Kidney epithelial cell (primary cell): ENCODE measurements at regions not wholly inside any gene's neighbourhood (a gene's known extent, or its start where the extent isn't known, plus 50 kb on each side); places are given as distances from the start of the nearest gene placed in this dataset.

Source experiments
- DNase-seq: peaks from one replicate; pipeline ENCODE4 v3.0.0-alpha.2; 2010; ENCODE audit warnings: low read depth
- H3K27me3 ChIP-seq: 2 replicates; pipeline ENCODE4 v1.6.0; 2011; ENCODE audit warnings: low read length; ENCODE audit not compliant: control insufficient read depth, insufficient read depth
- H3K36me3 ChIP-seq: 2 replicates; pipeline ENCODE4 v1.5.1; 2011; ENCODE audit warnings: low read length; ENCODE audit not compliant: control insufficient read depth, insufficient read depth
- H3K4me3 ChIP-seq: 2 replicates; pipeline ENCODE4 v1.5.1; 2011; ENCODE audit warnings: low read depth, mild to moderate bottlenecking, control low read depth, low read length
- TF ChIP-seq, protein P1 (sequence below): IDR thresholded peaks from 2 replicates; pipeline ENCODE4 v1.5.1; 2011; ENCODE audit warnings: mild to moderate bottlenecking, moderate library complexity, low read length, control low read depth, inconsistent platforms; ENCODE audit not compliant: insufficient read depth, poor library complexity, severe bottlenecking

DNA sequence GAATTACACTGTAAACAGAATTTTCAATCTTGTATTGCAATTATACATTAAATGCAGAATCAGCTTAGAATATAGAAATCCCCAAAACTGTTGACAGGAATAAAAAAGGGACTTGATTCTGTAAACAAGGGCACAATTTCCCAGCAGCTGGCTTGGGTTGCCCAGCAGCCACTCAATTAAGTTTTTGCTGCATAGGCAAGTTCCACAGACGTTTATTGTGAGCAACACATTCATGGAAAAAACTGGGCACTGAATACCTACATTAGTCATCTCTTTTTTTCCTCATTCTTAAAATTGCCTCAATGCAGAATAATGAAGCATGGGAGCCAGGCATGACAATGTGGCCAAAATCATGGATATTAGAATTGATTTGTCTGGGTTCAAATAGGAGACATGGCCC lies 421.8 kb upstream of the ANO5 start:
- Histone ChIP-seq H3K36me3 (no peaks in the 10 kb centered on the region), H3K27me3 (no peaks in the 10 kb centered on the region), H3K4me3 (no peak overlapping the region)
- TF ChIP-seq, protein P1, sequence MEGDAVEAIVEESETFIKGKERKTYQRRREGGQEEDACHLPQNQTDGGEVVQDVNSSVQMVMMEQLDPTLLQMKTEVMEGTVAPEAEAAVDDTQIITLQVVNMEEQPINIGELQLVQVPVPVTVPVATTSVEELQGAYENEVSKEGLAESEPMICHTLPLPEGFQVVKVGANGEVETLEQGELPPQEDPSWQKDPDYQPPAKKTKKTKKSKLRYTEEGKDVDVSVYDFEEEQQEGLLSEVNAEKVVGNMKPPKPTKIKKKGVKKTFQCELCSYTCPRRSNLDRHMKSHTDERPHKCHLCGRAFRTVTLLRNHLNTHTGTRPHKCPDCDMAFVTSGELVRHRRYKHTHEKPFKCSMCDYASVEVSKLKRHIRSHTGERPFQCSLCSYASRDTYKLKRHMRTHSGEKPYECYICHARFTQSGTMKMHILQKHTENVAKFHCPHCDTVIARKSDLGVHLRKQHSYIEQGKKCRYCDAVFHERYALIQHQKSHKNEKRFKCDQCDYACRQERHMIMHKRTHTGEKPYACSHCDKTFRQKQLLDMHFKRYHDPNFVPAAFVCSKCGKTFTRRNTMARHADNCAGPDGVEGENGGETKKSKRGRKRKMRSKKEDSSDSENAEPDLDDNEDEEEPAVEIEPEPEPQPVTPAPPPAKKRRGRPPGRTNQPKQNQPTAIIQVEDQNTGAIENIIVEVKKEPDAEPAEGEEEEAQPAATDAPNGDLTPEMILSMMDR = no peak
- no peak for DNase-seq

DNA sequence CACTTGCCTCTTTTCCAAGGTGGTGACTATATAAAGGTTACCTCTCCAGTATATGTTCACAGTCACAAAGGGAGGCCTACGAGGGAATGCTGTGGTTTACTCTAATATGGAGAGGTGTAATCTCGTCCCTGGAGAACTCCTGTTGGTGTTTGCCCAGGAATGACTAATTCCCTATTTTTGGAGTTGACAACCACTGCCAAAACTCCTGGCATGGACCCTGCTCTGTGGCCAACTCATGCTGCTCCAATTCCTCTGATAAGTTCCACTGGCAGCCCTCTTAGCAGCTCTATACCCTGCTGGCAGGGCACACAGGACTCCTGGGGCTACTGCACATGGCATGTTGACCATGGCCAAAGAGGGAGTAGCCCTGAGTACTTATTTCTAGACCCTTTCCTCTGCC lies 418.7 kb upstream of the ANO5 start:
- no peak for DNase-seq
- no peaks in the 10 kb centered on the region for H3K27me3 ChIP-seq

DNA sequence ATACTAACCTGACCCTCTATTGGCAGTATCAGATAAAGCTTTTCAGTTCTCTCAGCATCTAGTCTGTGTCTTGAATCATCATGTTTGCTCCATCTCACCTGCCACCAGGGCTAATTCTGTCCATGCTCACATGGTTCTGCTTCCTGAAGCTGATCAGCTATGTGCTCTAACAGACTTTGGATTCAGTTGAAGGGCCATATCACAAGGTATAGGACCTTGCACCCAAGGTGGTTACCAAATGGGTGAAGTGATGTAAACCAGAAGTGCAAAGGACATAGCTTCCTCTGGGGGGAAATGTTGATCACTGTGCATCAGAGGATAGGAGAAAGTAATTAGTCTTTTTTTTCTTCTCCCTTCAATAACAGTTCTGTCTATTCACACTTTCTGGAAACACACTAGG lies 417.0 kb upstream of the ANO5 start:
- H3K27me3 ChIP-seq = no peaks in the 10 kb centered on the region
- no peak for DNase-seq
- H3K36me3 ChIP-seq = no peaks in the 10 kb centered on the region
- H3K4me3 ChIP-seq = no peak overlapping the region
- TF ChIP-seq, protein P1 = no peak

More for the DNA sequence above, 418.7 kb upstream of the ANO5 start:
- TF ChIP-seq, protein P1 = no peak
- no peak overlapping the region for H3K4me3 ChIP-seq
- no peaks in the 10 kb centered on the region for H3K36me3 ChIP-seq

DNA sequence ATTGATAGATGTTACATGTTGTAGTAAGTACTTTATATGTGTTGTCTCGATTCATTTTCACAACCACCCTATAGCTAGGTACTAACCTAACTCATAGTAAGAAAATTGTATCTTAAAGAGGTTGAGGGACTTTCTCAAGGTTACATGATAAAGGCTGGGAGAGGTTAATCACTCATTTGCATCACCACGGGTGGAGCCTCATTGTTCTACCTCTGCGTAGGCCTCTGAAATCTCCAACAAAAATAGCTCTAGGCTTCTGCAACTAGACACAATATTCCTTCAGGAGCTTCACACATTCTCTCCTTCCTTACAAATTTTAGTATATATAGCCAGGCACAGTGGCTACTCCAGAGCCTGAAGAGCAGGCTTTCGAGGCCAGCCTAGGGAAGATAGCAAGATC lies 408.9 kb upstream of the ANO5 start:
- TF ChIP-seq, protein P1 = no peak
- Histone ChIP-seq H3K4me3 (no peak overlapping the region), H3K36me3 (no peaks in the 10 kb centered on the region), H3K27me3 (no peaks in the 10 kb centered on the region)
- DNase-seq = no peak

DNA sequence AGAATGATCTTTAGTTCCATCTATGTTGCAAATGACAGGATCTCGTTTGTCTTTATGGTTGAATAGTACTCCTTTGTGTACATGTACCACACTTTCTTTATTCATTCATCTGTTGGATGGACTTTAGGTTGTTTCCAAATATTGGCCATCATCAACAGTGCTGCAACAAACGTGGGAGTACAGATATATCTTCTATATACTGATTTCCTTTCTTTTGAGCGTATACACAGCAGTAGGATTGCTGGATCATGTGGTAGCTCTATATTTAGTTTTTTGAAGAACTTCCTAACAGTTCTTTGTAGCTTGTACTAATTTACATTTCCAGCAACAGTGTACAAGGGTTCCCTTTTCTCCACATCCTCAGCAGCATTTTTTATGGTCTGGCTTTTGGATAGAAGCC lies 407.5 kb upstream of the ANO5 start:
- TF ChIP-seq, protein P1 = no peak
- Histone ChIP-seq H3K4me3 (no peak overlapping the region), H3K27me3 (no peaks in the 10 kb centered on the region), H3K36me3 (no peaks in the 10 kb centered on the region)
- no peak for DNase-seq

DNA sequence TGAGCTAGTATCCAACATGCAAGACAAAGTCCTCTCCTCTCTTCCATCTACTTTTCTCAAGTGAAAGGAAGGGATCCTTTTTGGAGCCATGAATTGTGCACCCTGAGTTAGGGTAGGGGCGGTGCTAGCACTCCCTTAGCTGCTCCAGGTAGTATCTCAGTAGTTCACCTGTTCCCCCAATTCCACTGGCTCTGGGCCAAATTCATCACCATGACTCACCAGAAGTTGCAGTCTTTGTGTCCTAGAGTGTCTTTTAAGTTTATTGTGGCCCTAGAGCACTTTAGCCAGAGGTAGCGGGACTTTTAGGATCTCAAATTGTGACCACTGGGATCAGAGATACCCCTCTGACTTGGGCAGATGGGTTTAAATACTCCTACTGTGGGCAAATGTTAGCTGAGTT lies 398.6 kb upstream of the ANO5 start:
- H3K27me3 ChIP-seq = no peaks in the 10 kb centered on the region
- TF ChIP-seq, protein P1 = no peak
- no peaks in the 10 kb centered on the region for H3K36me3 ChIP-seq
- no peak for DNase-seq
- no peak overlapping the region for H3K4me3 ChIP-seq
